IMR-90 (cell line): ENCODE measurements at regions not wholly inside any gene's neighbourhood (a gene's known extent, or its start where the extent isn't known, plus 50 kb on each side); places are given as distances from the start of the nearest gene placed in this dataset.

Experiments
- CTCF ChIP-seq: conservative IDR thresholded peaks from 2 replicates; pipeline ENCODE4 v1.5.1; 2012; ENCODE audit warnings: mild to moderate bottlenecking, low read depth, low read length, improper control_type of control experiment
- RFX5 ChIP-seq: IDR thresholded peaks from 2 replicates; pipeline ENCODE4 v1.8.0; 2012; ENCODE audit warnings: low read depth, mild to moderate bottlenecking, low read length, moderate library complexity

- TF ChIP-seq CTCF (peak; percentile 30; the same call in 1 of the 2 replicates), RFX5 (no peak)
These were observed 73.5 kb upstream of the RAPGEF4 start for GRCh38 chr2:172662099-172662498.
